Astrocyte (in vitro differentiated cells and primary cell): ENCODE measurements at regions not wholly inside any gene's neighbourhood (a gene's known extent, or its start where the extent isn't known, plus 50 kb on each side); places are given as distances from the start of the nearest gene placed in this dataset.

Experiments
- EZH2 ChIP-seq: IDR thresholded peaks from 2 replicates; pipeline ENCODE4 v1.6.1; 2012; ENCODE audit warnings: mild to moderate bottlenecking, low read length, inconsistent platforms; ENCODE audit not compliant: insufficient read depth
- TF ChIP-seq, protein P1 (sequence below): IDR thresholded peaks from 2 replicates; pipeline ENCODE4 v1.5.1; 2011; ENCODE audit warnings: low read depth, mild to moderate bottlenecking, inconsistent platforms, low read length, moderate library complexity; ENCODE audit not compliant: insufficient read depth

GRCh38 chr2:167701651-167702050, 545.7 kb downstream of the STK39 start:
- TF ChIP-seq, protein P1, sequence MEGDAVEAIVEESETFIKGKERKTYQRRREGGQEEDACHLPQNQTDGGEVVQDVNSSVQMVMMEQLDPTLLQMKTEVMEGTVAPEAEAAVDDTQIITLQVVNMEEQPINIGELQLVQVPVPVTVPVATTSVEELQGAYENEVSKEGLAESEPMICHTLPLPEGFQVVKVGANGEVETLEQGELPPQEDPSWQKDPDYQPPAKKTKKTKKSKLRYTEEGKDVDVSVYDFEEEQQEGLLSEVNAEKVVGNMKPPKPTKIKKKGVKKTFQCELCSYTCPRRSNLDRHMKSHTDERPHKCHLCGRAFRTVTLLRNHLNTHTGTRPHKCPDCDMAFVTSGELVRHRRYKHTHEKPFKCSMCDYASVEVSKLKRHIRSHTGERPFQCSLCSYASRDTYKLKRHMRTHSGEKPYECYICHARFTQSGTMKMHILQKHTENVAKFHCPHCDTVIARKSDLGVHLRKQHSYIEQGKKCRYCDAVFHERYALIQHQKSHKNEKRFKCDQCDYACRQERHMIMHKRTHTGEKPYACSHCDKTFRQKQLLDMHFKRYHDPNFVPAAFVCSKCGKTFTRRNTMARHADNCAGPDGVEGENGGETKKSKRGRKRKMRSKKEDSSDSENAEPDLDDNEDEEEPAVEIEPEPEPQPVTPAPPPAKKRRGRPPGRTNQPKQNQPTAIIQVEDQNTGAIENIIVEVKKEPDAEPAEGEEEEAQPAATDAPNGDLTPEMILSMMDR, result no peak
- no peak for TF ChIP-seq EZH2
